Natural killer cell treated with Interleukin-12 subunit alpha and Interleukin-12 subunit beta and Interleukin-15 and Interleukin-18, amount 100 ng/mL, for 72 hours (primary cell): ENCODE measurements at regions not wholly inside any gene's neighbourhood (a gene's known extent, or its start where the extent isn't known, plus 50 kb on each side); places are given as distances from the start of the nearest gene placed in this dataset.
"Not testable (repeated sequence)": the region's sequence is repeated elsewhere in the genome, so short reads cannot be mapped to it uniquely, and the experiment has no call there.

Experiments used
- ATAC-seq, 2 donors: fragments of 150-1000 bp; cut with Tn5 transposase in 1 of 2; sonication (Bioruptor Pico), chemical (Tn5 transposase) in 1 of 2; 2 replicates each; pipeline ENCODE4 v1.10.0; 2021
- DNase-seq: peaks from one replicate; pipeline ENCODE4 v3.0.0; 2022; ENCODE audit warnings: low spot score
- H3K27ac Mint-ChIP-seq, 2 donors: 1 replicate in 1 of 2; 2 replicates in 1 of 2; pipeline ENCODE4 v1.8.0; 2022; ENCODE audit warnings: mixed read lengths in 2 of 2, mild to moderate bottlenecking in 1 of 2, moderate library complexity in 1 of 2
- H3K27me3 Mint-ChIP-seq, 2 donors: 1 replicate in 1 of 2; 2 replicates in 1 of 2; pipeline ENCODE4 v1.8.0; 2022; ENCODE audit warnings: mixed read lengths in 2 of 2
- H3K36me3 Mint-ChIP-seq: one replicate; pipeline ENCODE4 v1.8.0; 2022; ENCODE audit warnings: mixed read lengths
- H3K4me1 Mint-ChIP-seq, 2 donors: 1 replicate in 1 of 2; 2 replicates in 1 of 2; pipeline ENCODE4 v1.8.0; 2022; ENCODE audit warnings: low read depth in 2 of 2, mixed read lengths in 2 of 2, mild to moderate bottlenecking in 1 of 2
- H3K4me3 Mint-ChIP-seq: one replicate; pipeline ENCODE4 v1.8.0; 2022; ENCODE audit warnings: mixed read lengths
- H3K9me3 Mint-ChIP-seq: 2 replicates; pipeline ENCODE4 v1.8.0; 2022; ENCODE audit warnings: mixed read lengths

DNA sequence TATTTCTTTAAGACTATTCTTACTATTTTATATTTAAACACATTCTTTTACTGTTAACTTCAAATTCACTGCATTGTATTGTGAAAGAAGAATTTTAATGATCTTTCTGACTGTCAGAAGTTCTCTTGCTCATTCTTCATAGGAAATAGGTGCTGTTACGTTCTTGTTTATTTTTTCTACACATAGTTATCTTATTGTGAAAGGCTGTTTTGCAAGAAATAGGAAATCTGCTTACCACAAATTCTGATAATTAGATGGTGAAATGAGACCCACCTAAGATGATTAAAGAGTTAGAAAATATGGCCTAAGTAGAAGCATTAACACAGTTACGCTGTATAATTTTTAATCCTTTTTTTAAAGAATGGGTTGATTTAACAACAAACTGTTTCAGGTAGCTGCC, 316.1 kb upstream of the ZFP42 start:
- ATAC-seq (no peak), DNase-seq (no peak)
- Mint-ChIP-seq H3K9me3 (peaks cover 18% of the 10 kb centered on the region), H3K4me1 (no peaks in the 10 kb centered on the region), H3K27ac (no peak overlapping the region), H3K27me3 (no peaks in the 10 kb centered on the region), H3K36me3 (no peaks in the 10 kb centered on the region), H3K4me3 (no peak overlapping the region)

DNA sequence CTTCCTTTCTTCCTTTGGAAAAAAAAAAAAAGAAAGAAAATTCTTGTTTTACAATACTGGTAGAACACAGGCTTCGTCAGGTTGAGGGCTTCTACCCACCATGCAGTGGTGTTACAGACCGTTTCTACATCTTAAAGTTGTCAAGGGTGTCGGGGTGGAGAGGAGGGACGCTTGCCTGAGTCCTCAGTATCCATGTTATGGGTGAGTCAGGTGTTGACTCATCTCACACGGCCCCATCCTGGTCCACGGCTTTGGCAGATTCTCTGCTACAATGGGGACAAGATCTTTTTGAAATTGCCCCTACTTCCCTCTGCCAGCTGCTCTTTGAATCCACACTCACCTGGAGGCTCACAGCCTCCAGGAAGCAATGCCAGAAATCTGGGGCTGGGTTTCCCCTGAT, 310.3 kb upstream of the ZFP42 start:
- Mint-ChIP-seq H3K27me3 (no peaks in the 10 kb centered on the region), H3K9me3 (peaks cover 14% of the 10 kb centered on the region), H3K36me3 (no peaks in the 10 kb centered on the region), H3K4me1 (no peaks in the 10 kb centered on the region), H3K27ac (no peak overlapping the region), H3K4me3 (no peak overlapping the region)
- ATAC-seq (no peak), DNase-seq (no peak)

DNA sequence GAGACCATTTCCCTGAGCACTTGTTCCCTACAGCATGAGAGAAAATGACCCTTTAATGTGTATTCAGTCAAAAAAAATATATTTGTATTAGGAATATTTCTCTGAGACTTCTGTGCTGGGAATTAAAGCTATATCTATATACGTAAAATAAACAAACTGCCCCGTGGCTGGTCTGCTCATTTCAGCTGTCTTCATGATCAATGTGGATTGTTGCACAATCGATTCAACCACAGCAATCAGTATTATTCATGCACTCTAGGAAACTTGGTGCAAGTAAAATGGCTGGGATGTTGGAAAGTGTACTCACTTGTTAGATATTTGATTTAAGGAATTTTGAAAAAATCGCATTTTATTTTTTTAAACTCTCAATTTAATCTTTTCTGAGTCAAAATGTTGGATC, 307.9 kb upstream of the ZFP42 start:
- DNase-seq (no peak), ATAC-seq (no peak)
- Mint-ChIP-seq H3K9me3 (peaks cover 10% of the 10 kb centered on the region), H3K27me3 (no peaks in the 10 kb centered on the region), H3K27ac (no peak overlapping the region), H3K36me3 (no peaks in the 10 kb centered on the region), H3K4me1 (no peaks in the 10 kb centered on the region), H3K4me3 (no peak overlapping the region)

DNA sequence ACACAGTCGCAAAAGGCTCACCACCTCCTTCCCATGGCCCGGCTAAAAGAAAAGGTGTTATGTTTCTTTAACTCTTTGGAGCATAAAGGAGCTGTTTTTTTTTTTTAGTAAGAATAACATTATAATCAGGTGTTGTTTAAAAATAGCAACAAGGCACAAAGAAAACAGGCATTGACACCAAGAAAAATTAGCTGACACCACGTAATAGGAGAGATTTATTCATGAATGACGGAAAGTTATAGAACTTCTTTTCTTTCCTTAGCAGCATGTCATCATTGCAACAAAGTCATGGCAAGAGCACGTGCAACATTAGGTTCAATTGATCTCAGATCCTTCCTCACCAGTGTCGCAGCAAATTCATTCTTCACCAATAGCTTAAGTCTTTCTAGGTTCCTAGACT, 302.9 kb upstream of the ZFP42 start:
- no peak overlapping the region for H3K27ac Mint-ChIP-seq
- peaks cover 5% of the 10 kb centered on the region for H3K36me3 Mint-ChIP-seq
- H3K4me1 Mint-ChIP-seq: no peaks in the 10 kb centered on the region
- H3K27me3 Mint-ChIP-seq: no peaks in the 10 kb centered on the region
- ATAC-seq (no peak), DNase-seq (no peak)
- H3K4me3 Mint-ChIP-seq: no peak overlapping the region
- peaks cover 10% of the 10 kb centered on the region for H3K9me3 Mint-ChIP-seq

- not testable (repeated sequence) for H3K27me3 Mint-ChIP-seq, H3K9me3 Mint-ChIP-seq, H3K36me3 Mint-ChIP-seq, DNase-seq, ATAC-seq, H3K4me1 Mint-ChIP-seq, H3K4me3 Mint-ChIP-seq, H3K27ac Mint-ChIP-seq
These were observed 300.0 kb upstream of the ZFP42 start for GRCh38 chr4:187695531-187695930.

DNA sequence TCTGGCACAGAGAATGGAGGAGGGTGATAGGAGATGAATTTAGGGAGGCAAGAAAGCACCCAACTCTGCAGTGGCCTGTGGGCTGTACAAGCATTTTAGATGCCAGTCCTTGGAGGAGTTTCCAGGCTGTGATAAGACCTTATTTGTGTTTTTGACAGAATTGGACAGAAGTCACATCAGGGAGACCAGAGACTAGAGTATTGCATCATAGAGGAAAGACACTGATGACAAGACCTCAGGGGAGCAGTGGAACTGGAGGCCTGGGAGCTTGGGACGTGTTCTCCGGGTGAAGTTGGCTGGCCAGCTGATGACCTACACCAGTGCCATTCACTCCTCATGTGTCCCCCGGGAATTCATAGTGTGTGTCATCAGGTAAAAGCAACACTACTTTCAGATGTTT, 284.0 kb upstream of the ZFP42 start:
- Mint-ChIP-seq H3K9me3 (peaks cover 16% of the 10 kb centered on the region), H3K27me3 (no peaks in the 10 kb centered on the region), H3K36me3 (peaks cover 17% of the 10 kb centered on the region), H3K27ac (no peak overlapping the region), H3K4me1 (no peaks in the 10 kb centered on the region), H3K4me3 (no peak overlapping the region)
- DNase-seq (no peak), ATAC-seq (no peak)

DNA sequence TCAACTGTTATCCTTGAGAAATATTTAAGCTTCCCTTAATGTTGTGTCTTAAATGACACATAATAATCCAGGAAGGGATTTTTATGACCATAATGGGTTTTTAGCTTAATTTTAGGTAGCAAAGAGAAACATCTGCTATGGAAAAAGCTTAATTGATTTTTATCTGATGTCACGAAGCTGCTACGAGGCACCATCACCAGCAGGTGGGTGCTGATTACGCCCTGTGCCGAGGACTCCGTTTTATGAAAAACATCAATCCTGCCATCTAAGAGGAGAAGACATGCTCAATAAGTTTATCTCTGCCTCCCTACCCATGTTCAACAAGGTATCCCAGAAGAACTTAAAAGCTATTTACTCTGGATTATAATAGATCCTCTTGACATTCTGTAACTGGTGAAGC, 280.6 kb upstream of the ZFP42 start:
- no peaks in the 10 kb centered on the region for H3K4me1 Mint-ChIP-seq
- peaks cover 19% of the 10 kb centered on the region for H3K9me3 Mint-ChIP-seq
- H3K36me3 Mint-ChIP-seq: no peaks in the 10 kb centered on the region
- no peaks in the 10 kb centered on the region for H3K27me3 Mint-ChIP-seq
- no peak overlapping the region for H3K4me3 Mint-ChIP-seq
- no peak for DNase-seq
- no peak for ATAC-seq
- no peak overlapping the region for H3K27ac Mint-ChIP-seq

- Mint-ChIP-seq H3K9me3 (peaks cover 21% of the 10 kb centered on the region), H3K4me3 (no peak overlapping the region), H3K27me3 (no peaks in the 10 kb centered on the region), H3K4me1 (no peaks in the 10 kb centered on the region), H3K36me3 (no peaks in the 10 kb centered on the region), H3K27ac (no peak overlapping the region)
- no peak for ATAC-seq
- no peak for DNase-seq
These were observed 280.1 kb upstream of the ZFP42 start for GRCh38 chr4:187715466-187715865.

DNA sequence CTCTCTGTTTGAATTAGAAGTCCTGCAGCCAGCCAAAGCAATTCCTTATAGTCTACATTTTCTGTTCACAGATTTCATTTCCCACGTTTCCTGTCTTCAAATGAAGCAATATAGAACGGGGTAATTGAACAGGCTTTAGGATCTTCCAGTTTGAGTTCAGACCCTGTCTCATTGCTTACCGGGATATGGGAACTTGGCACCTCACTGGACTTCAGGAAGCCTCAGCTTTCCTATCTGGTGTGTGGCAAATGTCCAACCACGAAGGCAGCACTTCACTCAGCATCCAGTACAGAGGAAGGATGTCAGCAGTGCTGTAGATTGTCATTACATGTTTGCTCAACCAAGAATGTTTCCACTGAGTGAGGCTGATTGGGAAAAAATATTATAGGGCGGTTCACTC, 271.1 kb upstream of the ZFP42 start:
- Mint-ChIP-seq H3K27ac (no peak overlapping the region), H3K4me1 (no peaks in the 10 kb centered on the region), H3K27me3 (no peaks in the 10 kb centered on the region), H3K4me3 (no peak overlapping the region), H3K36me3 (peaks cover 12% of the 10 kb centered on the region), H3K9me3 (peaks cover 16% of the 10 kb centered on the region)
- no peak for DNase-seq
- no peak for ATAC-seq

GRCh38 chr4:187726485-187726884, 269.1 kb upstream of the ZFP42 start:
- H3K4me1 Mint-ChIP-seq: no peaks in the 10 kb centered on the region
- no peak overlapping the region for H3K4me3 Mint-ChIP-seq
- DNase-seq: no peak
- no peak for ATAC-seq
- no peaks in the 10 kb centered on the region for H3K27me3 Mint-ChIP-seq
- H3K9me3 Mint-ChIP-seq: peaks cover 25% of the 10 kb centered on the region
- no peak overlapping the region for H3K27ac Mint-ChIP-seq
- peaks cover 12% of the 10 kb centered on the region for H3K36me3 Mint-ChIP-seq

DNA sequence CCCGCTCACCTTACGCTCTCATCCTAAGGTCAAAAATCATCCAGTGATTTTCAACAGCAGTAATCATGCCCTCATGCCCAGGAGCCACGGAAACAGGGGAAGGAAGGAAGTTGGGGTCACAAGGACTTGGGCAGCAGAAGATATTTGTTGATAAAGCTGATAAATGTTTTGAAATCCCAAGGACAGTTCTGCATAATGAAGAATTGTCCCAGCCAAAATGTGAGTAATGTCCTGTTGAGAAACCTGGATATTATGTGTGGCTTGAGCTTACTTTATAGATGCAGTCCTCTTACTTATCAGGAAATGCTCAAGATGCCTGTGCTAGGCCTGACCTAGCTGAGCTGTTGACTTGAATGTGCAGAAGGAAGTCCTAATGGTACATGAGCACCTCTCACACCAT, 263.0 kb upstream of the ZFP42 start:
- Mint-ChIP-seq H3K9me3 (peaks cover 25% of the 10 kb centered on the region), H3K4me1 (no peaks in the 10 kb centered on the region), H3K36me3 (peaks cover 13% of the 10 kb centered on the region), H3K4me3 (no peak overlapping the region), H3K27me3 (no peaks in the 10 kb centered on the region), H3K27ac (no peak overlapping the region)
- ATAC-seq (no peak), DNase-seq (no peak)

- ATAC-seq (no peak), DNase-seq (no peak)
- no peak overlapping the region for H3K27ac Mint-ChIP-seq
- peaks cover 22% of the 10 kb centered on the region for H3K9me3 Mint-ChIP-seq
- peaks cover 14% of the 10 kb centered on the region for H3K36me3 Mint-ChIP-seq
- H3K4me1 Mint-ChIP-seq: no peaks in the 10 kb centered on the region
- no peaks in the 10 kb centered on the region for H3K27me3 Mint-ChIP-seq
- H3K4me3 Mint-ChIP-seq: no peak overlapping the region
These were observed 255.8 kb upstream of the ZFP42 start for GRCh38 chr4:187739771-187740170.

DNA sequence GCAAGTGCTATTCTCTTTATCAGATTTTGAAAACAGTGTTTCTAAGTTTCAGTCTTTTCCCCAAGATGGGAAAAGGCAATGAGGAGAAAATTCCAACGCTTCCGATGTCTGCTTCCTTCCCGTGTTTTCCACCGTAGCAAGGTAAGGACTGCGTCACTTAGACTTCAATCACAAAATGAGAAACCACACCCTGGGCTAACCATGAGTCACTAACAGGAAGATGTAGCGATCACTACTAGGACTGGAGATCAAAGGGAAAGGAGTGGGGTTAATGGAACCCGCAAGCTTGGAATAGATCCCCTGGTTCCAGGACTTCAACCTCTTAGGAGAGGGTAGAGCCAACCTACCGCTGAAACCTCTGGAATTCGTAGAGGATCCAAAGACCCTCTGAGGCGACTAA, 250.7 kb upstream of the ZFP42 start:
- peaks cover 10% of the 10 kb centered on the region for H3K36me3 Mint-ChIP-seq
- no peak overlapping the region for H3K27ac Mint-ChIP-seq
- DNase-seq (no peak), ATAC-seq (no peak)
- no peaks in the 10 kb centered on the region for H3K27me3 Mint-ChIP-seq
- no peaks in the 10 kb centered on the region for H3K4me1 Mint-ChIP-seq
- H3K9me3 Mint-ChIP-seq: peaks cover 20% of the 10 kb centered on the region
- H3K4me3 Mint-ChIP-seq: no peak overlapping the region

GRCh38 chr4:187750652-187751051, 244.9 kb upstream of the ZFP42 start:
- H3K9me3 Mint-ChIP-seq: peaks cover 17% of the 10 kb centered on the region
- not testable (repeated sequence) for H3K4me3 Mint-ChIP-seq, H3K27ac Mint-ChIP-seq, H3K27me3 Mint-ChIP-seq, H3K36me3 Mint-ChIP-seq, DNase-seq, ATAC-seq, H3K4me1 Mint-ChIP-seq

GRCh38 chr4:187767158-187767557, 228.4 kb upstream of the ZFP42 start:
- DNase-seq (no peak), ATAC-seq (no peak)
- Mint-ChIP-seq H3K4me3 (no peak overlapping the region), H3K9me3 (peaks cover 29% of the 10 kb centered on the region), H3K27me3 (no peaks in the 10 kb centered on the region), H3K4me1 (no peaks in the 10 kb centered on the region), H3K27ac (no peak overlapping the region), H3K36me3 (peaks cover 11% of the 10 kb centered on the region)
